ENCODE measurements at regions not wholly inside any gene's neighbourhood (a gene's known extent, or its start where the extent isn't known, plus 50 kb on each side); places are given as distances from the start of the nearest gene placed in this dataset.

DNA sequence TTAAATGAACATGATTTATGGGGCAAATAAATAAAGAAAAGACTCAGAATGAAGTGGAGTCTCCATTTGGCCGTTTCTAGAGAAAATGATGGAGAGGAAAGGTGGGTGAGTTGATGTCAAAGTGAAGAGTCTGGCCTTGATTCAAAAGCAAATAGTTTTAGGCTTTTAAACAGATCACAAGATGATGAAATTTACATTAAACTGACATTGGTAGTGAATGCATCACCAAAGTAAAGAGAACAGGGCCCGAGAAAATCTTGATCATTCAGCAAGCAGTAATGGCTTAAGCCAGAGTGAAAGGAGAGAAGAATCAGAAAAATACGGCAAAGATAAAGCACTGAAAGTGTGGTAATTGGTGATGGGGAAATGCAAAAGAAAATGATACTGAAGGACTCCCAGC, 460.0 kb upstream of the SGCD start:
- H3K4me3 ChIP-seq (ENCODE audit: low read depth, low read length): no peak overlapping the region
- in situ Hi-C loops (cut with HindIII; ENCODE audit: low pct_ligation_motif_present, low sequenced_read_pairs): no loop called here
- H3K36me3 ChIP-seq (replicated peaks): no peaks in the 10 kb centered on the region
- no peak for DNase-seq
- H3K27ac ChIP-seq: no peak overlapping the region
- no peaks in the 10 kb centered on the region for H3K27me3 ChIP-seq (replicated peaks)
- TF ChIP-seq, protein P1, sequence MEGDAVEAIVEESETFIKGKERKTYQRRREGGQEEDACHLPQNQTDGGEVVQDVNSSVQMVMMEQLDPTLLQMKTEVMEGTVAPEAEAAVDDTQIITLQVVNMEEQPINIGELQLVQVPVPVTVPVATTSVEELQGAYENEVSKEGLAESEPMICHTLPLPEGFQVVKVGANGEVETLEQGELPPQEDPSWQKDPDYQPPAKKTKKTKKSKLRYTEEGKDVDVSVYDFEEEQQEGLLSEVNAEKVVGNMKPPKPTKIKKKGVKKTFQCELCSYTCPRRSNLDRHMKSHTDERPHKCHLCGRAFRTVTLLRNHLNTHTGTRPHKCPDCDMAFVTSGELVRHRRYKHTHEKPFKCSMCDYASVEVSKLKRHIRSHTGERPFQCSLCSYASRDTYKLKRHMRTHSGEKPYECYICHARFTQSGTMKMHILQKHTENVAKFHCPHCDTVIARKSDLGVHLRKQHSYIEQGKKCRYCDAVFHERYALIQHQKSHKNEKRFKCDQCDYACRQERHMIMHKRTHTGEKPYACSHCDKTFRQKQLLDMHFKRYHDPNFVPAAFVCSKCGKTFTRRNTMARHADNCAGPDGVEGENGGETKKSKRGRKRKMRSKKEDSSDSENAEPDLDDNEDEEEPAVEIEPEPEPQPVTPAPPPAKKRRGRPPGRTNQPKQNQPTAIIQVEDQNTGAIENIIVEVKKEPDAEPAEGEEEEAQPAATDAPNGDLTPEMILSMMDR (IDR thresholded peaks at IDR 0.05; ENCODE audit: low read depth, low read length, missing control alignments): no peak

DNA sequence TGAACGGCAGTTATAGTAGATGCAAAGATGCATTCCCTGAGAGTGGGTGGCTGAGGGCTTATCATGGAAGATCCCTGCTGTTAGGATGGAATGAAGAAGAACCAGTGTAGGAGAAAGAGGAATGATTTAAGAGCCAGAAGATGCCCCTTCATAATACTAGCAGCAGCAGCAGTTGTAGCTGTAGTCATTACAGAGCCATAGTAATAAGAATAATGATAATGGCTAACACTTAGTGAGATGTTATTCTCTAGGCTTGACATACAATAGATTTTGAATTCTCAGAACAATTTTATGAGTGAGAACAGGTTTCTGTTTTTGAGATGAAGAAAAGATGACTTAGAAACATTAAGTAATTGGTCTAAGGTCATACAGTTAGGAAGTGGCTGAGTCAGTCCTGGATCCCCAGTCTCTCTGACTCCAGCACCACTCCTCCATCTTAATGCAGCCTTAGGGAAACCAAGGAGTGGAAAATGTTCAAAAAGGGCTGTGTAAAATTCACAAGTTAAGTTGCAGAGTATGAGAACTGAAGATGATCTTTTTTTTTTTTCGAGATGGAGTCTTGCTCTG, 459.4 kb upstream of the SGCD start:
- TF ChIP-seq, protein P1 (IDR thresholded peaks at IDR 0.05; ENCODE audit: low read depth, low read length, missing control alignments): no peak
- in situ Hi-C loops (cut with HindIII; ENCODE audit: low pct_ligation_motif_present, low sequenced_read_pairs): no loop called here
- no peak for DNase-seq

DNA sequence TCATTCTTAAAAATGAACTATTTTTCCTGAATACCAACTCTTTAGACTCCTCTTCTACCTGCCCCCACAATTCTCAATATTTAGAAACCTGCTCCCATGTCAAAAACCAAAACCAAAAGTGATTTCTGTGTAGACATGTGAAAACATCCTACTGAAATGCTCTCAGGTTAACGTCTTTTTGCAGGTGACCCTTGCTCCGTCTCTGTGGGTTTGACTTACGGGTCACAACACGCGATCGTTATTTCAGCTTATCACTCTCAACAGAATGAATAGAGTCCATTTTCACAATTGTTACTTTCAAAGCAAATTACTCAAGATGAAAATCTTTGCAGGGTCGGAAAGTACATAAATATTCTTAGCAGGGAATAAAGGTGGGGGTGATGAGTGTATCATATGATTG, 456.3 kb upstream of the SGCD start:
- H3K4me3 ChIP-seq (ENCODE audit: low read depth, low read length): no peak overlapping the region
- TF ChIP-seq, protein P1 (IDR thresholded peaks at IDR 0.05; ENCODE audit: low read depth, low read length, missing control alignments): no peak
- H3K36me3 ChIP-seq (replicated peaks): no peaks in the 10 kb centered on the region
- in situ Hi-C loops (cut with HindIII; ENCODE audit: low pct_ligation_motif_present, low sequenced_read_pairs): no loop called here
- H3K27me3 ChIP-seq (replicated peaks): no peaks in the 10 kb centered on the region
- DNase-seq: no peak
- no peak overlapping the region for H3K27ac ChIP-seq

More for the DNA sequence above, 459.4 kb upstream of the SGCD start:
- Histone ChIP-seq H3K36me3 (replicated peaks) (no peaks in the 10 kb centered on the region), H3K4me3 (ENCODE audit: low read depth, low read length) (no peak overlapping the region), H3K27ac (no peak overlapping the region), H3K27me3 (replicated peaks) (no peaks in the 10 kb centered on the region)

DNA sequence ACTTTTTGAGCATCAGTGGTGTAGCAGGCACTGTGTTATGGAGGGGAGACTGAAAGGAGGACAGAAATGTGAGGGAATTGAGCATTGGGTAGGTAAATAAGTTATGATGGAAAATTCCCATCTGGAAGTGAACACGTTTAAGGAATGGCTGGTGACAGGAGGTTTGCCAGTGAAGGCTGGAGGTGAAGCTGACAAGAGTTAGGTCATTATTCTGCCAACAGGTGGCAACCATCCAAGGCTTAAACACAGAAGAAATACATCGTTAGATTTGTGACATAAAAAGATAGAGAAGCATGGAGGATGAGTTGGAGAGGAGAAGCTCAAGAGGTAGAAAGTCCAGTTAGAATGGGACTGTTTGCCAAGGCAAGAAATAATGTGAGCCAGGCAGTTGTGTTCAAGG, 455.3 kb upstream of the SGCD start:
- in situ Hi-C loops (cut with HindIII; ENCODE audit: low pct_ligation_motif_present, low sequenced_read_pairs): no loop called here
- Histone ChIP-seq H3K27me3 (replicated peaks) (no peaks in the 10 kb centered on the region), H3K36me3 (replicated peaks) (no peaks in the 10 kb centered on the region), H3K4me3 (ENCODE audit: low read depth, low read length) (no peak overlapping the region), H3K27ac (no peak overlapping the region)
- no peak for DNase-seq
- TF ChIP-seq, protein P1 (IDR thresholded peaks at IDR 0.05; ENCODE audit: low read depth, low read length, missing control alignments): no peak

DNA sequence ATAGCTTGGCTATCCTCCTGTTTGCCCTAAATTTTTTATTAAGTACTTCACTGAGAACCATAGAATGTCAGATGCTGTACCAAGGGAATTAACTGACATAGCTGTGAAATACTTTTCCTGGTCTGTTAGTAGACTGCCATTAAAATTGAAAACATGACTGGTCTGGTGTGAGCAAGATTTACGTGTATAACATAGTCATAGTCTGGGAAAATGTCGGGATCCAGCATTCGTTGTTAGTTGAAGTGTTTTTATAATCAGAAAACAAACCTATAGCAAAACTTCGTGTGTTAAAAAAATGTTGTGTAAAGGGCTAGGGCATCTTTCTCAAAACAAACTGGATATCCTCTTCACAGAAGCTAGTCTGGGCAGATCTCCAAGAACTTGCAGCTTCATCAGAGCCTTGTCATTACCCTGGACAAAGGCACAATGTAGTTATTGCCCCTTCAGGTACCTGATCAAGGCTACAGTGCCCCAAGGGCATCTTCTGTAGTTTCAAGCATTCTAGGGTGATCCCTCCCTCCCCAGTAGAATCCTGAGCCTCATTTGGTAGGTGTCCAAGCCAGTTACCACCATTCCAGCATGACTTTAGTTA, 454.2 kb upstream of the SGCD start:
- no peak overlapping the region for H3K27ac ChIP-seq
- in situ Hi-C loops (cut with HindIII; ENCODE audit: low pct_ligation_motif_present, low sequenced_read_pairs): no loop called here
- DNase-seq: no peak
- H3K4me3 ChIP-seq (ENCODE audit: low read depth, low read length): no peak overlapping the region
- TF ChIP-seq, protein P1 (IDR thresholded peaks at IDR 0.05; ENCODE audit: low read depth, low read length, missing control alignments): no peak
- no peaks in the 10 kb centered on the region for H3K36me3 ChIP-seq (replicated peaks)
- H3K27me3 ChIP-seq (replicated peaks): no peaks in the 10 kb centered on the region
